Right renal pelvis (tissue), 4 donors: ENCODE measurements at regions not wholly inside any gene's neighbourhood (a gene's known extent, or its start where the extent isn't known, plus 50 kb on each side); places are given as distances from the start of the nearest gene placed in this dataset.
A peak's percentile ranks its signal among the peaks of the same experiment; 100 is the strongest.

Experiments
- DNase-seq, 4 donors: peaks; one replicate each; pipeline ENCODE4 v3.0.0-alpha.2; 2013; ENCODE audit warnings: low read depth in 4 of 4, low spot score in 3 of 4, missing footprints in 1 of 4

GRCh38 chr7:21137640-21138039 is 290.2 kb upstream of the SP4 start:
- DNase-seq: no peak

- DNase-seq: no peak
These were observed 287.3 kb upstream of the SP4 start for GRCh38 chr7:21140622-21141021.

GRCh38 chr7:21141476-21141875 is 286.4 kb upstream of the SP4 start:
- no peak for DNase-seq

GRCh38 chr7:21142081-21142480 is 285.8 kb upstream of the SP4 start:
- DNase-seq: no peak

GRCh38 chr7:21146642-21147423 is 281.1 kb upstream of the SP4 start:
- DNase-seq: no peak

- no peak for DNase-seq
These were observed 278.1 kb upstream of the SP4 start for GRCh38 chr7:21149809-21150208.

GRCh38 chr7:21154614-21155013 is 273.3 kb upstream of the SP4 start:
- no peak for DNase-seq

GRCh38 chr7:21159506-21159905 is 268.4 kb upstream of the SP4 start:
- no peak for DNase-seq

GRCh38 chr7:21160401-21160800 is 267.5 kb upstream of the SP4 start:
- DNase-seq: no peak

- DNase-seq: no peak
These were observed 259.9 kb upstream of the SP4 start for GRCh38 chr7:21167942-21168341.

- peak in 1 of 4 donors; percentile 12 for DNase-seq
These were observed 258.0 kb upstream of the SP4 start for GRCh38 chr7:21169667-21170580.

GRCh38 chr7:21172800-21173199 is 255.1 kb upstream of the SP4 start:
- no peak for DNase-seq

GRCh38 chr7:21173436-21173835 is 254.4 kb upstream of the SP4 start:
- no peak for DNase-seq

- DNase-seq: no peak
These were observed 252.2 kb upstream of the SP4 start for GRCh38 chr7:21175714-21176113.

- DNase-seq: no peak
These were observed 242.8 kb upstream of the SP4 start for GRCh38 chr7:21184942-21185652.

- no peak for DNase-seq
These were observed 242.1 kb upstream of the SP4 start for GRCh38 chr7:21185653-21186265.

- no peak for DNase-seq
These were observed 236.4 kb upstream of the SP4 start for GRCh38 chr7:21191321-21192073.

- no peak for DNase-seq
These were observed 235.2 kb upstream of the SP4 start for GRCh38 chr7:21192657-21193056.

GRCh38 chr7:21193895-21194294 is 234.0 kb upstream of the SP4 start:
- no peak for DNase-seq

- no peak for DNase-seq
These were observed 232.9 kb upstream of the SP4 start for GRCh38 chr7:21194936-21195335.
